GM21786 (cell line): ENCODE measurements at regions not wholly inside any gene's neighbourhood (a gene's known extent, or its start where the extent isn't known, plus 50 kb on each side); places are given as distances from the start of the nearest gene placed in this dataset.

Experiments
- ATAC-seq: cut with Tn5 transposase; IDR thresholded peaks from one replicate; pipeline ENCODE4 v1.9.1; 2021; ENCODE audit not compliant: unreplicated experiment

- no peak for ATAC-seq
Measured at GRCh38 chr2:226531061-226531810, 268.4 kb downstream of the IRS1 start.

DNA sequence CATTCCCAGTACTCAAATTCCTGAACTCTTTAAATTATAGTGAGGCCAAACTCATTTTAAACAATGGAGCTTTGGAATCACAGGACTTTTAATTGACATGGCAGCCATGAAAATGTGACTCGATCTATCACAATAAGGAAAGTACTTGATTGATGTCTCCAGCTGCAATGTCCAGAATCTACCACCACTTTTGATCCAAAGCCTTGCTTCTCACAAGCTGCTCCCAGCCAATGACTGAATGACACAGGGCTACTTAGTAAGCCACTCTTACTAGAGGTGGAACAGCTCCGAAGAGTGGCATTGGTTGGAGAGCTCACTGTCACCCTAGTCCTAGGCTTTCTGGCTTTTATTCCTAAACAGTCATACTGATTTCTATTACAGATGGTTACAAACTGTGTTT, 270.1 kb downstream of the IRS1 start:
- ATAC-seq, result no peak

DNA sequence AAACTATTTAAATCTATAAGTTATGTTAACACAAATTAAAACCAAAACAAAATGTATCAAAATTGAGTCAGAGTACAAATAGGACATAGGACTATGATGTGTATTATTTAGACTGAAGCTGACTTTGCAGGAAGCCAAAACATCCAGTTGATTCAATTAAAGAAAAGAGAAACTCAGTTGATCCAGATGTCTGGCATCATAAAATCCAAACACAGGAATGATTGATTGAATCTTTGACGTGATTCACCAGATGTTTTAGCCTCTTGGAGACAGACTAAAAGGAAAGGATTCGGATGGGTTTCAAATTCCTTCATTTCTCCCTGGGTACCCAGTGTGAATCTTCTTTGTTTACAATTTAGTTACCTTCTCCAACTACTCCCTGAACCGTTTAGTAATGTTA, 272.9 kb downstream of the IRS1 start:
- no peak for ATAC-seq

DNA sequence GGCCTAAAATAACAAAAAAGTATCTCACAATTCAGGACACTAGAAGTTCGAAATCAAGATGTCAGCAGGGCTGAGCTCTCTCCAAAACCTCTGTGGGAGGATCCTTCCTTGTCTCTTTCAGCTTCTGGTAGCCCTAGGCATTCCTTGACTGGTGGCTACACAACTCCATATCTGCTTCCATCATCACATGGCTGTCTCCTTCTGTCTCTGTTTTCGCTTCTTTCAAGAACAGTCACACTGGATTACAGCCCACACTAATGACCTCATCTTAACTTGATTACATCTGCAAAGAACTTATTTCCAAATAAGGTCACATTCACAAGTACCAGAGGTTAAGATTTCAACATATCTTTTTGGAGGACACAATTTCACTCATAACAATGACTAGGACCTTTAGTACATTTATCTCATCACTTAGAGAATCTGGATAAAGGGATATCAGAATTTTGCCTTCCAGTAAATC, 275.2 kb downstream of the IRS1 start:
- ATAC-seq, result no peak

- no peak for ATAC-seq
Measured at GRCh38 chr2:226520723-226521122, 278.9 kb downstream of the IRS1 start.

GRCh38 chr2:226515344-226516055, 284.1 kb downstream of the IRS1 start:
- no peak for ATAC-seq

DNA sequence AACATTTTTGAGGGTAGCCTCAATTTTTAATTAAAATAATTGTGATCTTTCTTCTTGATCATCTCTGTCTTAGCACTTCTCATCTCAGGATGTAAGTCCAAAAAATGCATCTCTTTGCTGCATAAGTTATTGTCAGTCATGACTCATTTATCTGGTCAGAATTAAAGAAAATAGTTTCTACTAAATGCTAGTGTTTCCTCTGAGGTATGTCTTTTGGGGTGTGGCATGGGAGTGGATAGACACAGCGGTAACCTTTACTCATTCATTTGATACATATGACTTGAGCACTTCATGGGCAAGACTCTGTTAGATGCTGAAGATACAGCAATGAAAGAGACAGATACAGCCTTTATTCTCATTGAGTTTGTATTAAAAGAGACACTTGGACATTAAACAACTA, 284.7 kb downstream of the IRS1 start:
- ATAC-seq, result no peak

DNA sequence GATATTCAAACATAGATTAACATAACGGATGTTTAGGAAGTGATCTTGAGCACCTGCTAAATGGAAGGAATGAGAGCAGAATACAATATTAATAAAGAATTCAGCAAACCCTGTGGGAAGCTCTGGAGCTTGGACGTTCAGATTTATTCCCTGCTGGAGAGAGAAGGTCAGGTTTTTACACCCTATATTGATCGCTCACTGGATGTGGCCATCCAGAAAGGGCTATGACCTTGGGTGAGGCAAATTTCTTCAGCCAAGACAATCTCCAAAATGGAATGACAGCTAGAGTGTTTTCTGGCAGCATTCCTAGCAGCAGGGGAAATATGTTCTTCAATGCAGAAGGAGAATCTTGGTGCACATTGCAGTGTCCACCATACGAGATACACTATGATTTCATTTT, 288.3 kb downstream of the IRS1 start:
- no peak for ATAC-seq

DNA sequence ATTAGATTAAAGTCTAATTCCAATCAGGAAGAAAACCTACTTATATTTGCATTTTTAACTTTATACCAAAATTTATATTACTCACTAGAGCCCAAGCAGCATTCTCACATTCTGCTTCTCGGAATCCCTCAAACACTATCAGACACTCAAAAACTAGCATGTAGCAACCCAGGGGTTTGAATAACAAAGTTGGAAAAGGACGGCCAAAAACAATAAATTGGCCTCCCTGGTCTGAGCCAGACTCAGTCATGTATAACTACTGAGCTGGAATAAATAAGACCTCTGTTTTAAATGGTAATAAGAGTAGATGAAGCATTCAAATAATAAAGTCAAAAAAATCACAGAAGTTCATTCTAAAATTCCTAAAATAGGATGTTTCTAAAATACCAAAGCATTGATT, 290.9 kb downstream of the IRS1 start:
- ATAC-seq, result no peak

DNA sequence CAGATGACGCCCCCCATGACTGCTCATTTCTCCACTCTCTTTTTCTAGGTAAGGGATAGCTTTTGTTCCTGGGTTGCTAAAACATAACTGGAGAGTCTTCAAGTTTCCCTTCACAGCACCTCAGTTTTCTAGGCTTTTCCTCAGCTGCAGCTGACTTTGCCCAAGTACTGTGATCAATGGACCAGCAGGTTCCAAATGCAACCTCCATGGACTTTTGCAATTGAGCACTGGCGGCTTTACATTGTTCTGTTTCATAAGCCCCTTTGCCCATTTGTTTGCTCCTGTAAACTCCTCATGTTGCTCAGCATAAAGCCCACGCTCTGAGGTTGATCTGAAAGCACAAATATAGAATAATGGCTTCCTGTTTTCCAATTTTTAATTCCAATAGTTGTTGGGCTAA, 291.6 kb downstream of the IRS1 start:
- no peak for ATAC-seq

DNA sequence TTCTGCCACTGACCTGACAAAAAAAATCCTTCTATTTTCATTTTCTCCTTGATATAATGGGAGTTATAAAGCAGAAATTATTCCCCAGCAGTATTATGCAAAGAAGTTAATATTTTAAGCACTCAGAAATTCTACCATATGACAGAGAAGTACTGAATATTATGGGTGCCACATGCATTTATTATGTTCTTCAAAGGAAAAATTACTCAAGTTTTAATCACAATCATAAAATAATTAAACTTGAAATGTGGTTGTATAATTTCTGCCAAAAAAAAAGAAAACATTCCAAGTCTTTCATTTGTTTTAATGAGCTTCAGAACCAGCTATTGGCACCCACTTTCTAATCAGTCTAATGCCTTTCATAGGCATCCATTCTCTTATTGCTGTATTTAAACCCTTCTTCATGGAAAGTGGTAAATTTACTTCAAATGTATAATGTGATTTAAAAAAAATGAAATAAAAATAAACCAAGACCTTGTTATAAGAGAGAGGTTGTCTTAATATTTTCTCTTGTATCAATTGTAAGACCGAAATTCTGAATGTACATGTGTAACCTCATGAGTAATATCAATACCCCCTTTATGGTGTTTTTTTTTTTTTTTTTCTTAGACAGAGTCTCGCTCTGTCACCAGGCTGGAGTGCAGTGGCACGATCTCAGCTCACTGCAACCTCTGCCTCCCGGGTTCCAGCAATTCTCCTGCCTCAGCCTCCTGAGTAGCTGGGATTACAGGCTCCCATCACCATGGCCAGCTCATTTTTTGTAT, 302.3 kb downstream of the IRS1 start:
- no peak for ATAC-seq

GRCh38 chr2:226496273-226496550, 303.4 kb downstream of the IRS1 start:
- no peak for ATAC-seq

DNA sequence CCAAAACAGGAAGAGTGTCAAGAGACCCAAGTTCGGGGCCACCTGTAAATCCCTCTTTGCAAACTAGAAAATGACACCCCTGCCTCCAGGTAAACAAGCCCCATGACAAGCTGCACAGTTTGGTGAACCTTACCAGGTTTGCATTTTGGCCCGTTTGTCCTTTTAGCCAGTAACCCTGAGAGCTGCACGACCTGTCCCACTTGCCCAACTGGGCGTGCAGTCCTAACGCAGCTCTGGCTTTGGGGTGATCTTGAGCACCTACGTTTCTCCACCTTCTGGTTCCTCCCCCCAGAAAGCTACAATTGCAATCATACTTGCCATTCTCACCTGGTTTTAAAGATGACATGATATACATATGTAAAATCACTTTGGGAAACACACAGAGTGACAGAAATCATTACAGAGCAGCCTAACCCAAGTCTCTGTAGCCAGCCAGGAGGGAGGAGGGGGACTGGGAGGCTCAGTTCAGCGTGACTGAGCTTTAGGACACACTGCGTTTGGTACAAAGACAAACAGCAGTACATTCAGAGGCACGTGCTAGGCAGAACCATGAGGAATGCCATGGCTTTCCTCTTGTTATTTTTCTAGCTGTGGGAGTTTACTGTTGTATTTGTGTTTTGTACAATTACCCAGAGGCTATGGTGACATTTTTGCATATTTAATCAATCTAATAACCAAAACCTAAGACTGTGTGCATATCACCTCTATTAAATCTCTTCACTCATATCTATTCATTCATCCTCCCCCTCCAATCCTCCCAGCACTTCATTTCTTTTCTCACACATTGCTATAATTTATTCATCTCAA, 304.0 kb downstream of the IRS1 start:
- no peak for ATAC-seq

DNA sequence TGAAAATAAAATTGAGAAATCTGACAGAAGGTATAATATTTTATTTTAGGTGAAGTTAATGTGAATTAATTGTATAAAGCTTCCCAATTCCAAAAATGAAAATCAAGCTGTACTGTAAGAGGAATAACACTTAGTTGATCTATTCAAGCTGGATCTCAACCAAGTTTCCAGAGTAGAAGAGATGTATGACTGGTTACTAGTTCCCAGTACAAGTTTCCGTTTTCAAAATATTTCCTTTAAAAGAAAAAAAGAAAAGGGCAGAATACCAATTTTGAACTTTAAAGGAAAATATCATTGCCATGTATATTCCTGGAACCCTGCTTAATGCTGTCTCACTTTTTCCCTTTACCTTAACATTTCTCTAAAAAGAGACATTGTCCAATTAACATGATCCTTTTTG, 308.5 kb downstream of the IRS1 start:
- no peak for ATAC-seq

GRCh38 chr2:226489775-226490541, 309.7 kb downstream of the IRS1 start:
- peak; percentile 54 for ATAC-seq

DNA sequence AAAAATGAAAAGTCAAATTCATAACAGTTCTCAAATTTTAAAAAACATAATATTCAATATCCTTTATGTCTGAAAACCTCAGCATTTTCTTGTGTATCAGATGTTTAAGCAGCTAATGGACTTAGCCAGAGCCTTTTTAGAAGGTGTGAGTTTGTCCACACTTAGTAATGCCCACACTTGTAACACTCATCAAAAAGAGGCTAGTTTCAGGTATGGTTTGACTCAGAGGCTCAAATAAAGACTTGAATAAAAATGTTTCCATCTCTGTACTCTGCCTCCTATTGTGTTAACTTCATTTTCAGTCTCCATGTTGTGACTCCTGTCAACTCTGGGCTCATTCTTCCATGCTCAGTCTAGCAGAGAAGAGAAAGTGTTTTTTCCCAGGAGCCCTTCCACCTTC, 311.6 kb downstream of the IRS1 start:
- no peak for ATAC-seq

- no peak for ATAC-seq
Measured at GRCh38 chr2:226487573-226487972, 312.0 kb downstream of the IRS1 start.

- ATAC-seq, result no peak
Measured at GRCh38 chr2:226483745-226484619, 315.6 kb downstream of the IRS1 start.

- ATAC-seq, result no peak
Measured at GRCh38 chr2:226483143-226483542, 316.5 kb downstream of the IRS1 start.
